ENCODE measurements at regions not wholly inside any gene's neighbourhood (a gene's known extent, or its start where the extent isn't known, plus 50 kb on each side); places are given as distances from the start of the nearest gene placed in this dataset.

- no peak for DNase-seq
Observed at GRCh38 chr18:77669331-77669730, 419.7 kb downstream of the GALR1 start.

GRCh38 chr18:77671456-77672167 lies 422.0 kb downstream of the GALR1 start:
- DNase-seq, result no peak

GRCh38 chr18:77676910-77677309 lies 427.3 kb downstream of the GALR1 start:
- no peak for DNase-seq

GRCh38 chr18:77677536-77677935 lies 427.9 kb downstream of the GALR1 start:
- no peak for DNase-seq

- DNase-seq, result no peak
Observed at GRCh38 chr18:77679869-77680268, 430.2 kb downstream of the GALR1 start.

DNA sequence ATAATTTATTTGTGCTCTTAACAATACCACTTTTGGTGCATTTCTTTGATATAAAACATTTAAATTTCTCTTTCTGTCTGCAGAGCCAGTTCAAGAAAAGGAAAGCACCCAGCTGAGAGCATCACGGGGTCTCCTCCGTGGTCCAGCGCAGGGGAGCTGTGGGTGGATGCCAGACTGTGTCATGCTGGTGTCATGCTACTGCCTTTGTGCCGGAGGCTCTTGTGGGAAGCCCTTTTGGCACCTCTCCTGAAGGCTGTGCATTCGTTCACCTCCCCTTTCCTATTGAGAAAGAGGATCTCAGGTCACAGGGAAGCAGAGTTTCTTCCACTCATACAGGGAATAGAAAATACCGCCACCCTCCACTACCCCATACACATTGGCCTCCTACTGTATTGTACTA lies 450.4 kb downstream of the GALR1 start:
- DNase-seq, result no peak

DNA sequence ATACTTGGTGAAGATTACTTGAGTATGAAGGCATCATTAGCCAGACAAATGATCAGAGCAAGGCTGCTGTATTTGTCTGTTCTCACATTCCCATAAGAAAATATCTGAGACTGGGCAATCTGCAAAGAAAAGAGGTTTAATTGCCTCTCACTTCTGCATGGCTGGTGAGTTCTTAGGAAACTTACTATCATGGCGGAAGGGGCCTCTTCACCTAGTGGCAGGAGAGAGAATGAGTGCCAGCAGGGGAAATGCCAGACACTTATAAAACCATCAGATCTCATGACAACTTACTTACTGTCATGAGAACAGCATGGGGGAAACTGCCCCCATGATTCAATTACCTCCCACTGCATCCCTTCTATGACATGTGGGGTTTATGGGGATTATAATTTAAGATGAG lies 452.3 kb downstream of the GALR1 start:
- DNase-seq, result no peak

GRCh38 chr18:77702686-77703085 lies 453.0 kb downstream of the GALR1 start:
- peak; percentile 25 for DNase-seq

GRCh38 chr18:77705301-77705700 lies 455.7 kb downstream of the GALR1 start:
- no peak for DNase-seq

DNA sequence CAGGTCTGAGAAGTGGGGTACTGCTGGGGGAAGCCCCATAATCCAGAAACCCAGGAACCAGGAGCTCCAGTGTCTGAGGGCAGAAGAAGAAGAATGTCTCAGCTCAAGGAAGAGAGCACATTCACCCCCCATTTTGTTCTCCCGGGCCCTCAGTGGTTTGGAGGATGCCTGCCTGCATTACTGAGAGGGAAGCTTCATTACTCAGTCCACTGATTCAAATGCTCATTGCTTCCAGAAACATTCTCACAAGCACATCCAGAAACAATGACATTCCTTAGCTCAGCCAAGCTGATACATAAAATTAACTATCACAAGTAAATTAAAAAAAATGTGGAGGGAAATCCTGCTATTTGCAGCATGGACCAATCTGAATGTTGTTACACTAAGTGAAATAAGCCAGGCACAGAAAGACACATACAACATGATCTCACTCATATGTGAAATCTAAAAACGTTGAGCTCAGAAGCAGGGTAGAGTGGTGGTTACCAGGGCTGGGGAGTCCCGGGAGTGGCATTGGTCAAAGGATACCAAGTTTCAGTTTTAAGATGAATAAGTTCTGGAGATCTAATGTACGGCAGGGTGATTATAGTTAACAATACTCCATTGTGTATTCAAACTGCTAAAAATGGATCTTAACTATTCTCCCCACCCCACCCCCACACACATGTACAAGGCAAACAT lies 459.3 kb downstream of the GALR1 start:
- no peak for DNase-seq

DNA sequence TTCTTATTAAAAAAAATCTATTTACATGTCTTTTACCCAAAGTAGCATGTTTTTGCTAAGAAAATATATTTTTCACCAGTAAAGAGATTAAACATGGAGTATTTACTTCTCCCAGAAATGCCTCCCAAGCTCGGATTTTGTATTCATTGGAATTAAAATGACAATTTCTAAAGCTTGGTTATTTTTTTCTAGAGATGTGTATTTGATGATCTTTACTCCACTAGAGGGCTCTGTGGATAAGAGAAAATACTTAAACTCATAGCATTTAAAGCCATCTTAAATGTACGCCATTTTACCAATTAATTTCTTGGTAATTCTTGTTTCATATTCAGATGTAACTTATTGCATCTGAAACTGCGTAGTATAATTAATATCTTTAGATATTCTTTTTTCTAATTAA lies 461.4 kb downstream of the GALR1 start:
- no peak for DNase-seq

DNA sequence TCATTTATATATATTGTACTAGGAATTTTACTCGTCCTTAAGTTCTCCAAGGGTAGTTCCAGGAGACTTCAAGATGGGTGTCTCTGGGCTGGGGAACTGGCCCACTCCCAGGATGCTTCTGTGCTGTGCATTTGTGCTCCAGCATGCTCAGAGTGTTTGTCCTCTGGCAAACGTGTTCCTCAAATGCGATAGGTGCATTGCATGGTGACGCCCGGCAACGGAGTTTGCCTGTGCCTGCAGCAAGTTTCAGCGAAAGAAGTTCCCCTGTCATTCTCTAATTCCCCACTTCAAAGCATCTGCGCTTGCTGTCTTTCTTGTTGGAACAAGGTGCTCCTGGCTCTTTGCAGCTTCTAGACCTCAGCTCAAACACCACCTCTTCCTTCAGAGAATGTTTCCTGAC lies 465.1 kb downstream of the GALR1 start:
- DNase-seq, result no peak

DNA sequence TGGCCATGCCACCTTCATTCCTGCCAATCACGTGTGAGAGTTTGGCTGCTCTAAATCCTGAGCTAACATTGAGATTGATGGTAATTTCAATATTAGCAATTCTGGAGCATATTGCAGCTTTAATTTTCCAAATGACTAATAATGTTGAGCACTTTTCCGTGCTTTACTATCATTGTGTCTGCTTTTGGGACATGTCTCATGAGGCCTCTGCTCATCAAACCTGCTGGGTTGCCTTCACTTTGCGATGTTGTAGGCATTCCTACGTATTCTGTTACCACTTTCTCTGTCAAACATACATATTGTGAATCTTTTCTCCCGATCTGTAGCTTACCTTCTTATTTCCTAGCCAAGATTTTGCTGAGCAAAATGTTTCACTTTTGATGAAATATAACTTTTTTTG lies 466.6 kb downstream of the GALR1 start:
- DNase-seq, result no peak

DNA sequence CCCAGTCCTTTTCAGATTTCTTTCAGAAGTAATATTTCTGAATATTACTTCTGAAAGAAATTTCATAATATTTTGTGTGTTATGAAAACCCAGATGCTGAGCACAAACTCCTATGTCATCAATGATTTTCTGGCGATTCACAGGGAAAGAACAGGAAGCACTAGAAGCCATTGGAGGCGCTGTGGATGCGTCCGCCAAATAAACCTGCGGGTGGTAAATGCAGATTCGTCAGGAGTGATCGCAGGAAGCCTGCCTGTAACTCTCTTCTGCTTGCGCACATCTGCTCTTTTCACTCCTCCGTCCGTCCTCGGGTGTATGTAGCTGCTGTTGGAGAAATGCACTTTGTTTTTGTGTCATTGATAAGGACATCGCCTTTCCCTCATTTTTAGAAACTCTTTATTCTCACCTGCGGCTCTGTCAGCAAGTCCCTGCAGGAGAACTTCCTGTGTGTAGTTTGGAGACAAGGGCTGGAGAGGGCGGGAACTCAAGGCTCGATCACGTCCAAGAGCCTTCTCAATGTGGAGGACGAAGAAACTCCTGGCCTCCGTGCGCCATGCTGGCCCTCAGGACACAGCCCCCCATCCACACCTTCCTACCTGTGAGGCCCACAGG lies 483.8 kb downstream of the GALR1 start:
- DNase-seq, result no peak

GRCh38 chr18:77736842-77737241 lies 487.2 kb downstream of the GALR1 start:
- DNase-seq, result no peak

- DNase-seq, result no peak
Observed at GRCh38 chr18:77737405-77737804, 487.8 kb downstream of the GALR1 start.

GRCh38 chr18:77749089-77749488 lies 499.4 kb downstream of the GALR1 start:
- DNase-seq, result no peak

DNA sequence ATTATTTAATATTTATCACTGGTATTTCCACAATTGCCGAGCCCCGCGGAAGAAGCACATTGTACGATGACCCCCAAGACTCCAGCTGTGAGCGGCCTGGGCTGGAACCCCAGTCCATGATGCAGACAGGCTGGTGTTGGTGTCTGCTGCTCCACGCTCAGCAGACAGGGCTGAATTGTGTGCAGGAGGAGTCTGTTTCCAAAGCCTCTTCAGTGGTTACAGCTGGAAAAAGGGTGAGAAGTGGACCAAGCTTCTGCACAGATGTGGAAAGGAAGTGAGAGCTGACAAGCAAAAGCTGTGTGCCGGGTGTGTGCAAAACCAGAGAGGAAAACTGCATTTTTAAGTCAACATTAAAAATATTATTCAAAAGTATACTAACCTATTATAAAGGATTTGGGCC lies 500.4 kb downstream of the GALR1 start:
- DNase-seq, result no peak

DNA sequence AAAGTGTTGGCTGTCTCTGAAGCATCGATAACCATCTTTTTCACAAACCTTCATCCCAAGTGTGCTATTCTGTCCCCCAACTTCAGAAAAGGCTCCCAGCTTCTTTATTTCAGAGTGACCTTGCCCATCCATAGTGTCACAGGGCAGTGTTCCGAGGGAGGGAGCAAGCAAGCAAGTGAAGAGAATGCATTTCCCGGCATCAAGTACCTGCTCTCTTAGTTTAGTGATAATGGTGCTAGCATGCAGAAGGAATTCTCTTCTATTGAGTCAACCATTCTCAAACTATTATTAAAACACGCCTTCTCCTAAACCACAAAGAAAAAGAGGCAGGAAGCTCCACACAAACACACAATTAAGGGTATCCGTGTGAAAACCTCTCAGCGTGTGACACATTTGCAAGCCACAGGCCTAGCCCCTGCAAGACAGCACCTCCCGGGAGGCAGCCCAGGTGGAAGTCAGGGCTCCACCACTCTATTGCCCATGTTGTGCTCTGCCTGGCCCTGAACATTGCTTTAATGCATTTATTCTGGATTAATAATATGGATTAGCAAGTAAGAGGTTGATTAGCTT lies 504.9 kb downstream of the GALR1 start:
- DNase-seq, result no peak

DNA sequence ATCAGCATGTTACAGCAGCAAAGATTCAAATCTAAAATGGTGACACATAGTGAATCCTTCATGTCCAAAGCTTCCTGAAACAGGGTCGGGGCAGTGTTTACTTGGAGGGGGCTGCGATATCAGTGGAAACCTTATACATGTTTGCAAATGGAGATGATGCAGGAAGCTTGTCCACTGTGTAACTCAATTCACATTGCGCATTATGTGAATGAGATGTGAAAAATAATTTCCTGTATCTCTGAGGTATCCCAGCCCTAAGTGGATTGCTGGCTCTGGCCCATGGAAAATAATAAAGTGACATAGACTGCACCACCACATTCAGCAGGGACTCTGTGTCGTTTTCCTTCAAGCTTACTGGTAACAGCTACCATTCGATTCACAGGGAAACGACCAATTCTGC lies 505.5 kb downstream of the GALR1 start:
- no peak for DNase-seq

- no peak for DNase-seq
Observed at GRCh38 chr18:77761332-77761731, 511.7 kb downstream of the GALR1 start.

- no peak for DNase-seq
Observed at GRCh38 chr18:77762014-77762413, 512.4 kb downstream of the GALR1 start.

- DNase-seq, result no peak
Observed at GRCh38 chr18:77762642-77763041, 513.0 kb downstream of the GALR1 start.

DNA sequence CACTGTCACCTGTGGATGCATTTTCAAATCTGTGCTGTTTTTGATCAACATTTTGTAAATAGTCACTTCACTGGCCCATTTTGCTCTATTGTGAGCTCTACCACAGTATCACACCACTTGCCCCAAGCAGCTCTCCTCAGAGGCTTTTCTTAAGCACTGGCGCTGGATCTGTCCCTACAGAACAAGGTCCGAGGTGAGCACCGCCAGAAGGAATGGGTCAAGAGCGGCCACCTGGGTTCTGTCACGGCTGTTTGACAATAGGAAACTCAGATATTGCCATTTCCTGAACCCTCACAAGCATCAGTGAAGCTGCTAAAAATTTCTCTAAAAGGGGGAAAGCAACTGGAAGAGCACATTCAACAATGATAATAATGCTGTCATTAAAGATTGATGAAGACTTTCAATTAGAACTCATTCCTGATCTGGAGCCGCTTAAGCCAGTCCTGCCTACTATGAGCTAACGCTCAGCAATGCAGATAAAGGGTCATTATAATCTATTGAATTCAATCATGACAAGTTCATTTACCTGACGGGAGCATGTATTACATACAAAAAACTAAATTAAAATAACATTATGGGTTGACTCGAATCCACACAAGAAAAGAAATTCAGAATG lies 514.0 kb downstream of the GALR1 start:
- no peak for DNase-seq

Data from SHP77 treated with DMSO at 0.1 percent for 48 hours (cell line).